RWPE1 (cell line): ENCODE measurements at regions not wholly inside any gene's neighbourhood (a gene's known extent, or its start where the extent isn't known, plus 50 kb on each side); places are given as distances from the start of the nearest gene placed in this dataset.

ENCODE experiments used
- CTCF ChIA-PET: fragments of 350-600 bp; sonication (Branson Sonifier 250); formaldehyde crosslinking; extraction: SDS; loops from one replicate; lab custom pipeline; 2021; lab: Yijun Ruan, JAX
- POLR2A ChIA-PET: fragments of 400-600 bp; formaldehyde crosslinking; extraction: SDS; loops from one replicate; lab custom pipeline; 2020; ENCODE audit warnings: antibody characterized with exemption; ENCODE audit not compliant: low non-redundant PET; lab: Yijun Ruan, JAX
- DNase-seq: peaks from one replicate; pipeline ENCODE4 v3.0.0; 2012; ENCODE audit warnings: low spot score
- H3K27ac ChIP-seq: fragments of 450-650 bp; 2 replicates; pipeline ENCODE4 v1.5.1; 2017
- TF ChIP-seq, protein P1 (sequence below): fragments of 450-650 bp; conservative IDR thresholded peaks from 2 replicates; pipeline ENCODE4 v1.5.1; 2017; ENCODE audit warnings: low read depth, mild to moderate bottlenecking

DNA sequence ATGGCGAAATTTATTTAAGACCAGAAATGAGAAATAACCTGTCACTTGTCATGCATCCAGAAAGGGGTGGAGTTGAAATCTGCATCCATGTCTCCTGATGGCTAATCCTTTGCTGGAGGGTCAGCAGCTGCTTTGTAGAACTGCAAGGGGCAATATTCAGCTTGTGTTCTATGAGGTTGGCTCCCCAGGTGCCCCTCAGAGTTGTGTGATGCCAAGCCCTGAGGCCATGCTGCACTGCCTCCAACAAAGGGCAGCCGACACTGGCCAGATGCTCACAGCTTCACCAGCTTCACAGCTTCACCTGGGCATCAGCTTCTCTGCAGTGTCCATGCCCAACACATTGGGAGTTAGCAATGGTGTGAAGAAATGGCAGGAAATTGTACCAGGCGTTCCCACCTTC lies 64.0 kb upstream of the TMEM72 start:
- H3K27ac ChIP-seq = no peak overlapping the region
- POLR2A ChIA-PET = no interaction called here
- CTCF ChIA-PET = interaction anchor here (0.6 kb wide), 1 partner anchor 15 kb away, joined by 3 read pairs; no protein-coding TSS in a partner anchor
- DNase-seq = no peak
- TF ChIP-seq, protein P1, sequence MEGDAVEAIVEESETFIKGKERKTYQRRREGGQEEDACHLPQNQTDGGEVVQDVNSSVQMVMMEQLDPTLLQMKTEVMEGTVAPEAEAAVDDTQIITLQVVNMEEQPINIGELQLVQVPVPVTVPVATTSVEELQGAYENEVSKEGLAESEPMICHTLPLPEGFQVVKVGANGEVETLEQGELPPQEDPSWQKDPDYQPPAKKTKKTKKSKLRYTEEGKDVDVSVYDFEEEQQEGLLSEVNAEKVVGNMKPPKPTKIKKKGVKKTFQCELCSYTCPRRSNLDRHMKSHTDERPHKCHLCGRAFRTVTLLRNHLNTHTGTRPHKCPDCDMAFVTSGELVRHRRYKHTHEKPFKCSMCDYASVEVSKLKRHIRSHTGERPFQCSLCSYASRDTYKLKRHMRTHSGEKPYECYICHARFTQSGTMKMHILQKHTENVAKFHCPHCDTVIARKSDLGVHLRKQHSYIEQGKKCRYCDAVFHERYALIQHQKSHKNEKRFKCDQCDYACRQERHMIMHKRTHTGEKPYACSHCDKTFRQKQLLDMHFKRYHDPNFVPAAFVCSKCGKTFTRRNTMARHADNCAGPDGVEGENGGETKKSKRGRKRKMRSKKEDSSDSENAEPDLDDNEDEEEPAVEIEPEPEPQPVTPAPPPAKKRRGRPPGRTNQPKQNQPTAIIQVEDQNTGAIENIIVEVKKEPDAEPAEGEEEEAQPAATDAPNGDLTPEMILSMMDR = no peak

DNA sequence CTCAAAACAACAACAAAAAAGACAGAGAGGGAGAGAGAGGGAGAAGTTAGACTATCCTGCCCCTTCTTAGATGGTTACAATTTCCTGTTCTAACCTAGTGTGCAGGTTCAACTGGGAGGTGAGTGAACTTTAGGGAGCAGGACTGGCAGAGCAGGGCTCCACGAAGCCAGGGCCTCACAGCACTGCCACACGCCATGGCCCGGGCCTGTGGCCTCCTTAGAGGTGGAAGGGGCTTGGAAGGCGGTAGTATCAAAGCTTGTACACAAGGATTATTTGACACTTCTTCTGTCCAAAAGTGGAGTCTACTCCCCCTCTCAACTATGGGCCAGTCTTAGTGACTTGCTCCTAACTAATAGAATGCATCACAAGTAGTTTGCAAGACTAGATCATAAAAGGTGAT lies 62.9 kb upstream of the TMEM72 start:
- POLR2A ChIA-PET = no interaction called here
- DNase-seq = no peak
- no peak overlapping the region for H3K27ac ChIP-seq
- TF ChIP-seq, protein P1 = no peak
- CTCF ChIA-PET = no interaction called here

DNA sequence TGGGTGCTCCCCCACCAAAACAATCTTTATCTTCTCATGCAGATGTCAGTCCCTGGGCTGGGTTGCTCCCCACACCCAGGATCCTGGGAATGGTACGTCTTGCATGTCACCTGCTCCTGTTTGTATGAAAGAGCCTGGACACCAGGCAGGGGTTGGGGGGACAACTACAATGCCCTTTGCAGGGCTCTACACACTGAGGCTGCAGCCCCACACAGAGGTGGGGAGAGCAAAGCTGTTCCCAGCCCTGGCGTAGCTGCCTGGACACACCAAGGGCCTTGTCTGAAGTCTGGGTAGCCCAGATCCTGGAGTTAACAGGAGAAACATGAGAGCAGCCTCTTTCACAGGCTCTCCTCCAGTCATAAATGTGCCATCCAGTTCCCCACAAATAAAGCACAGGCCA lies 61.2 kb upstream of the TMEM72 start:
- ChIA-PET POLR2A (no interaction called here), CTCF (no interaction called here)
- DNase-seq = no peak
- no peak overlapping the region for H3K27ac ChIP-seq
- TF ChIP-seq, protein P1 = no peak

DNA sequence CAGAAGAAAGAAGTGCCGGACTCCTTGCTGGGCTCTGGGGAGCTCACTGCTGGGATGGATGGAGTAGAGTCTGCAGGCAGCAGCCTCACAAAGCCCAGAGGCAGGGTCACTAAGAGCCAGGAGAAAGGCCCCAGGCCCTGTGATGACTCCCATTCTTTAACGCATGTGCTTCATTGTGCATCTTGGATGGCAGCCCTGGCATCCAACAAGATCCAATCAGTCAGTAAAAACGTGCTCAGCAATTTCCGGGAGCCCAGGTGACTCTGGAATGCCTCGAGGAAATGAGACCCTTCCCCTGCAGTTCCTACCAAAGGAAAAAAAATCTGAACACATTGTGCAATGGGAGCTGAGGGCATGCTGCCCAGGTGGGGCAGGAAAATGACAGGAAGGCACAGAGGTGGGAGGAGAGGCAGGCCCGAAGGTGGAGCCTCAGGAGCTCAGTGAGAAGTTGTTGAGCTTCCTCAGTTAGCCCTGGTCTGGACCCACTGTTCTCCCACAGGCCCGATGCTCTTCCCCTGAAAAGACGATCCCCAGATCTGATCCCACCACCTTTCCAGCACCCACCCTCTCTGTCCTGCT lies 60.7 kb upstream of the TMEM72 start:
- ChIA-PET CTCF (no interaction called here), POLR2A (no interaction called here)
- DNase-seq = no peak
- TF ChIP-seq, protein P1 = no peak
- H3K27ac ChIP-seq = no peak overlapping the region

DNA sequence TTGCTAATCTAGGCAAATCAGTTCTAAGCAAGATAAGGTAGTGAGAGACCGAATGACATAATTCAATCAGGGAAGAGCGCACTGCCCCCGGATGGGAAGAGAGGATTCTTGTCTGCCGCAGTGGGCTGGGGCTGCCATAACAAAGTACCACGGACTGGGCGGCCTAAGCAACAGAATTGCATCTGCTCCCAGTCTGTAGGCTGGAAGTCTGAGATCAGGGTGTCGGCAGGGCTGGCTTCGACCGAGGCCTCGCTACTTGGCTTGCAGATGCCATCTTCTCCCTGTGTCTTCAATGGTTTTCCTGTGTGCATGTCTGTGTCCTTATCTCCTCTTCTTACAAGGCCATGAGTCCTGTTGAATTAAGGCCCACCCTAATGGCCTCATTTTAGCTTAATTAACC lies 59.7 kb upstream of the TMEM72 start:
- ChIA-PET POLR2A (no interaction called here), CTCF (no interaction called here)
- no peak overlapping the region for H3K27ac ChIP-seq
- TF ChIP-seq, protein P1 = no peak
- DNase-seq = no peak

DNA sequence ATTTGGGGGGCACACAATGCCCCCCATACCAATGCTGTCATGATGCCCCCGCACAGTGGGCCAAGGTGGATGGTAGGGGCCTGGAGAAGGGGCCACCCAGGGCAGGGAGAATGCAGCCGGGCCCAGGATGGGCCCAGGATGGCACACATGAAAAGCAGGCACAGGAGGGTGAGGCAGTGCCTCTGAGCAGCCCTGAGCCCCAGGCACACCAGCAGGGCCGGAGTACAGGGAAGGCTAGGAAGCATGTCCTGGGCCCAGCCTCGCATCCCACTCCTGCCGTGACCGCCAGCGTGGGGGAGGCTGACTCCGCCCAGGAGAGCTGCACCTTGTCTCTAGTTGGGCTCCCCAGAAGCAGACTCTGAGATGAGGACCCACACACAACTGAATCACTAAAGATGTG lies 59.3 kb upstream of the TMEM72 start:
- DNase-seq = no peak
- TF ChIP-seq, protein P1 = no peak
- POLR2A ChIA-PET = no interaction called here
- CTCF ChIA-PET = no interaction called here
- H3K27ac ChIP-seq = no peak overlapping the region
